ENCODE measurements at regions not wholly inside any gene's neighbourhood (a gene's known extent, or its start where the extent isn't known, plus 50 kb on each side); places are given as distances from the start of the nearest gene placed in this dataset.

DNA sequence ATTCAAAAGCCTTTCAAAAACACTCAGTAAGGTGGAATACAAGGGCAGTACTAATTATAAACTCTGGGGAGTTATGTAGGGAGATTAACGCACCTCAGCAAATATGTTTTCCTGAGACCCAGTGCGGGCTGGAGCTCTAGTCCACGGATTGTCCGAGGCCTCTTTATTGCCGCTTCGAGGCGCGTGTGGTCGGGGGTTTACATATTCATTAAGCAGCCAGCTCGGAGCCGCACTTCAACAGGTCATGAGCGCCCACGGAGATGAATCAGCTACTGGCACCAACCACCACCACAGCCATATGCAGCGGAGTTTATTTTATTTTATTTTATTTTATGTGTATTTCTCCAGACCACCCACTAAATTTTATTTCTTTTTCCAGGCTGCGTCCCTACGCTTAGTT lies 195.9 kb upstream of the ADARB2 start:
- Histone ChIP-seq H2AFZ (ENCODE audit: low read length) (no peak overlapping the region), H3K27ac (ENCODE audit: low read length) (no peak overlapping the region), H3K4me3 (ENCODE audit: low read length) (no peak overlapping the region), H3K9ac (ENCODE audit: low read length) (no peak overlapping the region), H3K4me2 (ENCODE audit: low read length) (no peak overlapping the region), H3F3A (ENCODE audit: low read length, unreplicated experiment) (no peaks in the 10 kb centered on the region), H3K79me2 (ENCODE audit: low read length) (no peaks in the 10 kb centered on the region), H3K9me2 (replicated peaks; ENCODE audit: low read length) (no peaks in the 10 kb centered on the region), H3K36me3 (ENCODE audit: low read depth, low read length) (no peaks in the 10 kb centered on the region), H3K9me3 (ENCODE audit: low read length) (no peaks in the 10 kb centered on the region), H3K27me3 (ENCODE audit: low read length) (no peaks in the 10 kb centered on the region), H3K4me1 (ENCODE audit: insufficient read depth, low read length) (no peaks in the 10 kb centered on the region), H4K20me1 (ENCODE audit: low read length) (no peaks in the 10 kb centered on the region)
- BruUV-seq (replicated peaks) = no TSS peak
- DNase-seq = no peak
- ChIA-PET POLR2A (ENCODE audit: unreplicated experiment) (no interaction called here), CTCF (no interaction called here)
- ATAC-seq = no peak
- intact Hi-C loops (cut with micrococcal nuclease) = no loop called here
- no peak for TF ChIP-seq EZH2phosphoT487 (IDR thresholded peaks at IDR 0.05; ENCODE audit: borderline replicate concordance, low read length)
- TF ChIP-seq EZH2 (IDR thresholded peaks at IDR 0.05; ENCODE audit: low read length, unreplicated experiment) = no peak

DNA sequence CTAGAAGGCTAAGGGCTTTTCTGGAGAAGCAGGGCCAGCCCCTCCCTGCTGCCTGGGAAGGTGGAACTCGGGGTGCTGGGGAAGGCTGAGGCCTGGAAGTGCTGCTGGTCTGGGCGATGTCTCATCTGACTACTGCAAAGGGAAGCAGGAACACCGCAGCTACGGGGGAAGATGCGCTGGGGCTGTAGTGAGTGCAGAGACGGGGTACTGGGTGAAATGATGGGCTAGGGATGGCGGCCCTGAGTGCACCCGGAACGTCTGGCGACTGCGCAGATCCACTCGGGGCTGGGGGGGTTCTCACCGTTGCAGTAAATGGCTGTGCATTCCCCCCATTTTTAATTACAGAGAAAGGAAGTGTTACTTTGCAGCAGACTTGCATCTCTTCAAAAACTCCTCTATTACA lies 195.4 kb upstream of the ADARB2 start:
- Histone ChIP-seq H3K27ac (ENCODE audit: low read length) (no peak overlapping the region), H3K79me2 (ENCODE audit: low read length) (no peaks in the 10 kb centered on the region), H3K9me2 (replicated peaks; ENCODE audit: low read length) (no peaks in the 10 kb centered on the region), H3K4me2 (ENCODE audit: low read length) (no peak overlapping the region), H3K4me3 (ENCODE audit: low read length) (no peak overlapping the region), H3K9ac (ENCODE audit: low read length) (no peak overlapping the region), H2AFZ (ENCODE audit: low read length) (no peak overlapping the region), H3K9me3 (ENCODE audit: low read length) (no peaks in the 10 kb centered on the region), H3K27me3 (ENCODE audit: low read length) (no peaks in the 10 kb centered on the region), H3F3A (ENCODE audit: low read length, unreplicated experiment) (no peaks in the 10 kb centered on the region), H3K36me3 (ENCODE audit: low read depth, low read length) (no peaks in the 10 kb centered on the region), H4K20me1 (ENCODE audit: low read length) (no peaks in the 10 kb centered on the region), H3K4me1 (ENCODE audit: insufficient read depth, low read length) (no peaks in the 10 kb centered on the region)
- BruUV-seq (replicated peaks) = no TSS peak
- ChIA-PET POLR2A (ENCODE audit: unreplicated experiment) (no interaction called here), CTCF (no interaction called here)
- TF ChIP-seq EZH2 (IDR thresholded peaks at IDR 0.05; ENCODE audit: low read length, unreplicated experiment) = no peak
- TF ChIP-seq, protein P1, sequence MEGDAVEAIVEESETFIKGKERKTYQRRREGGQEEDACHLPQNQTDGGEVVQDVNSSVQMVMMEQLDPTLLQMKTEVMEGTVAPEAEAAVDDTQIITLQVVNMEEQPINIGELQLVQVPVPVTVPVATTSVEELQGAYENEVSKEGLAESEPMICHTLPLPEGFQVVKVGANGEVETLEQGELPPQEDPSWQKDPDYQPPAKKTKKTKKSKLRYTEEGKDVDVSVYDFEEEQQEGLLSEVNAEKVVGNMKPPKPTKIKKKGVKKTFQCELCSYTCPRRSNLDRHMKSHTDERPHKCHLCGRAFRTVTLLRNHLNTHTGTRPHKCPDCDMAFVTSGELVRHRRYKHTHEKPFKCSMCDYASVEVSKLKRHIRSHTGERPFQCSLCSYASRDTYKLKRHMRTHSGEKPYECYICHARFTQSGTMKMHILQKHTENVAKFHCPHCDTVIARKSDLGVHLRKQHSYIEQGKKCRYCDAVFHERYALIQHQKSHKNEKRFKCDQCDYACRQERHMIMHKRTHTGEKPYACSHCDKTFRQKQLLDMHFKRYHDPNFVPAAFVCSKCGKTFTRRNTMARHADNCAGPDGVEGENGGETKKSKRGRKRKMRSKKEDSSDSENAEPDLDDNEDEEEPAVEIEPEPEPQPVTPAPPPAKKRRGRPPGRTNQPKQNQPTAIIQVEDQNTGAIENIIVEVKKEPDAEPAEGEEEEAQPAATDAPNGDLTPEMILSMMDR (conservative IDR thresholded peaks at IDR 0.05; ENCODE audit: low read depth, low read length) = no peak
- TF ChIP-seq EZH2phosphoT487 (IDR thresholded peaks at IDR 0.05; ENCODE audit: borderline replicate concordance, low read length) = no peak
- ATAC-seq = no peak
- intact Hi-C loops (cut with micrococcal nuclease) = no loop called here
- no peak for DNase-seq

DNA sequence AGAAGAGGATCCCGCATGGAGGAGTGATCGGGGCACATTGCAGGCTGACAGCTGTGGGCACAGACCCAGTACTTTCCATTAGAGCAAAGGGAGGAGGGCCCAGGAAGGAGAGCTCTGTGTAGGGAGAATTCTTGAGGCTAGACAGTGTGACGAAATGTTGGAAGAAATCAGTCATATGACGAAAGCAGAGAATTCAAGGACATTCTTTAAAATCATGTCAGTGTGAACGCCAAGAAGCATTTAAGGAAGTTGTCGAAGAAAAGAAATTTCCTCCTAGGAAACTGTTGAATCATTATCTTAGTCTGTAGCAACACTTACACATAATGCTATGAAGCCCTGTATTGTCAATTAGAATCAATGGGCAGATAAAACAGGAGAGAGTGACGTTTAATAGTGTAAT lies 191.3 kb upstream of the ADARB2 start:
- no peak overlapping the region for H3K4me2 ChIP-seq (ENCODE audit: low read length)
- no peaks in the 10 kb centered on the region for H3K9me2 ChIP-seq (replicated peaks; ENCODE audit: low read length)
- H3K36me3 ChIP-seq (ENCODE audit: low read depth, low read length) = no peaks in the 10 kb centered on the region
- no peak overlapping the region for H3K9ac ChIP-seq (ENCODE audit: low read length)
- CTCF ChIA-PET = no interaction called here
- no peaks in the 10 kb centered on the region for H3K9me3 ChIP-seq (ENCODE audit: low read length)
- BruUV-seq (replicated peaks) = no TSS peak
- no peak overlapping the region for H2AFZ ChIP-seq (ENCODE audit: low read length)
- intact Hi-C loops (cut with micrococcal nuclease) = no loop called here
- H4K20me1 ChIP-seq (ENCODE audit: low read length) = no peaks in the 10 kb centered on the region
- no peak overlapping the region for H3K27ac ChIP-seq (ENCODE audit: low read length)
- no peaks in the 10 kb centered on the region for H3K27me3 ChIP-seq (ENCODE audit: low read length)
- H3K4me3 ChIP-seq (ENCODE audit: low read length) = no peak overlapping the region
- DNase-seq (no peak), ATAC-seq (no peak)
- POLR2A ChIA-PET (ENCODE audit: unreplicated experiment) = no interaction called here
- H3F3A ChIP-seq (ENCODE audit: low read length, unreplicated experiment) = no peaks in the 10 kb centered on the region
- TF ChIP-seq EZH2 (IDR thresholded peaks at IDR 0.05; ENCODE audit: low read length, unreplicated experiment) (no peak), EZH2phosphoT487 (IDR thresholded peaks at IDR 0.05; ENCODE audit: borderline replicate concordance, low read length) (no peak)
- TF ChIP-seq, protein P1 (conservative IDR thresholded peaks at IDR 0.05; ENCODE audit: low read depth, low read length) = no peak
- H3K4me1 ChIP-seq (ENCODE audit: insufficient read depth, low read length) = no peaks in the 10 kb centered on the region
- no peaks in the 10 kb centered on the region for H3K79me2 ChIP-seq (ENCODE audit: low read length)

Data from PC-3 (cell line).